Stimulated activated CD4-positive, alpha-beta T cell treated with anti-CD3 and anti-CD28 coated beads, Interleukin-1b, Interleukin-23, amount 100 ng/mL, for 1 hour (primary cell): ENCODE measurements at regions not wholly inside any gene's neighbourhood (a gene's known extent, or its start where the extent isn't known, plus 50 kb on each side); places are given as distances from the start of the nearest gene placed in this dataset.

Experiments
- DNase-seq, 2 donors: peaks; one replicate each; pipeline ENCODE4 v3.0.0-alpha.2; 2020; ENCODE audit warnings: low read depth in 2 of 2

- no peak for DNase-seq
Measured at GRCh38 chr7:130910949-130911944, 177.2 kb upstream of the KLF14 start.

DNA sequence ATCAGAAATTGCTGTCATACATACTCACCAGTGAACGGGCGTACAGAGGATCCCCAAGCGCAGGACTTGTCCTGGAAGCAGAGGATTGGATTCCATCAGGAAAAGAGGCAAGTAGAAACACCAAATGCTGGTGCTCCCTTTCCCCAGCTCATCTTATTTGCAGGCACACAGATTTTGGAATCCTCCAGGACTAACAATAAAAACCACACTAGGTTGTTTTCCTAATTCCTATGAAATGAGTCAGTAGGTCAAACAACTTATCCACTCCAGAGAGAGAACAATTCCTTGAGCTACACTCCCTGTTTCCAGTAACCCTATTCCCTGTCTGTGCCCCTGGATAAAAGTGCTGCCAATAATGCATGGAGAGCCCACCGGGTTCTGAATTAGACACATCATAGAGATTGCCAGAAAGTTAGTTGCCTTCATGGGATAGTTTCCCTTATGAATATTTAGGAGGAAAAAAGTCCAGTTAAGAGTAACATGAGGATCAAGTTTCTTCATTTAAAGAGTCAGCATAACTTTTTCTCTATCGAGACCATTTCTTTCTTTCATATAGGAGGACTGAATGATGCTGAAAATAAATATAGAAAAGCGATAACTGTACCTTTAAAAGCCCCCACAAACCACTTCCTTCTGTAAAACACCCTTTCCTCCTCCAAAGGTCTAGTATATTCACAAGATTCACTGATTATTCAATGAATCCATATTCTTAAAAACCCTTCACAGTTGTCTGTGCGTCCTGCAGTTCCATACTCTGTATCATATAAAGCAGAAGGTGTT is 178.3 kb upstream of the KLF14 start:
- no peak for DNase-seq

DNA sequence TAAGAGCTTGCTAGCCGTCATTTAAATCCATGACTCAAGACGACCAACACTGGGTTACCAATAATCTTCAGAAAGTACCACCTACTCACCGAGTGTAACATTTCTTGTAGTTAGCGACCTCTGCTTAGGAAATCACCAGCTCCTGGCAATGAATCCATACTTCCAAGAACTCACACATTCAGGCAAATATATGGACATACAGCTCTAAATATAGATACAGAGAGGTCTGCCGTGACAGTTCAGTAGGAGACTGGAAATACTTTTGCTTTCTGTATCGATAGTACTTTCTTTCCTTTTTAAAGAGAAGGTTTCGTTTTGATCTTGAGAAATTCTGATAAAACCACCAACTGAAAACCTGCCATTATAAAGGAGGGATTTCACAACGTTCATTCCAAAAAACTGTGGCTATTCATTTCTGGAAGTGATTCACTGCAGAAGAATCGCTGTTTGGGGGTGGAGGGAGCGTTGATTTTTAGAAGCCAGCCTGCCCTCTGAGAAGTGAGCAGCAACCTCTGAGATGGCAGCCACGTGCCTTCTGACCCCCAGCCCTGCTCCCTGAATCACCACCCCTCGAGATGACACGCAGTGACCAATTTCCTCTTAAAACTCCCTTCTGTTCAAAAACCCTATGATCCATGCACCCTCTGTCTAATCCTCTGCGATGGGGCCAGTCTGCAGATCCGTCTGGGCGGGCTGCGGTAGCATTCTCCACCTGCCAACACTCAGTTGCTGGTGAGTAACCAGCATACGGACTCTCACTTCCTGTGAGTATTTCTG is 179.0 kb upstream of the KLF14 start:
- peak; percentile 52 to 55 for DNase-seq

- no peak for DNase-seq
Measured at GRCh38 chr7:130913639-130914553, 179.9 kb upstream of the KLF14 start.

DNA sequence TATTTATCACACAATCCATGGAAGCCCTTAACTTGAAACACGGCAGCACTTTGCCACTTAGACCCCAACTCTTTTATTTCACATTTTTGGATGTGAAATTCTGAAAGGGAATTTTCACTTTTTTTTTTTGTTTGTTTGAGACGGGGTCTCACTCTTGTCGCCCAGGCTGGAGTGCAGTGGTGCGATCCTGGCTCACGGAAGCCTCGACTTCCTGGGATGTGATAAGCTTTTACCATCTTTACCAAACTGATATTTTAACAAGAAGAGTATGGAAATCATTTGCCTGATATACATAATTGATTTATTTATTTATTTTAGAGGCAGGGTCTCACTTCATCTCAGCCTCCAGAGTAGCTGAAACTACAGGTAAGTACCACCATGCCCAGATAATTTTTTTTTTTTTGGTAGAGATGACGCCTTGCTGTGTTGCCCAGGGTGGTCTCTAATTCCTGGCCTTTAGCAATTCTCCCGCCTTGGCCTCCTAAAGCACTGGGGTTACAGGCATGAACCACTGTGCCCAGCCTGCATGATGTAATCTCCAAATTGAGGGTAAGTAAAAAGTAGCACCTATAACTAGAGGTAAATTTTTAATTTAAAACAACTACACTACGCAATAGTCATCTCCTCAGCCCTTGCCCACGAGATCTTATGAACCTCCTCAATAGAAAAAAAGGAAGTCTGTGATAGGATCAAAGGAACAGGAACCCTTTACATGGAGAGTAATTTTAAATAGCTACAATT is 180.7 kb upstream of the KLF14 start:
- DNase-seq = no peak

- no peak for DNase-seq
Measured at GRCh38 chr7:130917669-130918128, 183.7 kb upstream of the KLF14 start.

GRCh38 chr7:130918129-130919052 is 184.4 kb upstream of the KLF14 start:
- no peak for DNase-seq

DNA sequence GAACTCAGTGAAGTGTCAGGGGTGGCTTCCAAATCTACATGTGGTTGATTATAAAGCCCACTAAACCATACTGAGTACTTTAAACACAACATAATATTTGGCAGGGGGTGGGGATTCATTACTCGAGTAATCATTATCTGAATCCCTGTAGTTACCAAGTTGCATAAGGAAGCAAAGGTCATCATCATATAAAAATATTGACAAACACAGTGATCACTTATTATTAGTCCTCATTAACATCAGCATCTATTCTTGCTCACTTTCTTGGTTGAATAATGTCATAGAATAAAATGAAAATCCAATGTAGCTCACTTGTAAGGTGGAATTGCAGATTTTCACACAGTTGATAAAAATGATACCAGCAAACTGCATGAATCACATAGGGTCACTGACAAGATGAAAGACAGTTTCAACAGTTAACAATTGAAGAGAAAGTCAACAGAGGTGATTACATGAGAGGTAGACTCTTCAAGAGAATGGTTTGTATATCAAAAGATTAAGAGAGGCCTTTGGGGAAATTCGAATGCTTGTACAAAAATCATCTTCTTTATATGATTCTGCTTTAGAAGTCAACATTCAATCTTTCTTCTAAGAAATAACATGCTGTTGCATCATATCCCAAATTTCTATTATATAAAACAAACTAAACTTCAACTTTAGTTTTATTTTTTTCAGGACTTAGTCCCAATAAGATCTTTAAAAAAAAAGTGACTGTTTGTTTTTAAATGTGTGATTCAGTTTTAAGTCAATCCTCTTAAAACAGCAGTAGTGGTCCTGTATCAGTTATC is 185.5 kb upstream of the KLF14 start:
- no peak for DNase-seq

- DNase-seq = no peak
Measured at GRCh38 chr7:130920122-130920521, 186.1 kb upstream of the KLF14 start.

DNA sequence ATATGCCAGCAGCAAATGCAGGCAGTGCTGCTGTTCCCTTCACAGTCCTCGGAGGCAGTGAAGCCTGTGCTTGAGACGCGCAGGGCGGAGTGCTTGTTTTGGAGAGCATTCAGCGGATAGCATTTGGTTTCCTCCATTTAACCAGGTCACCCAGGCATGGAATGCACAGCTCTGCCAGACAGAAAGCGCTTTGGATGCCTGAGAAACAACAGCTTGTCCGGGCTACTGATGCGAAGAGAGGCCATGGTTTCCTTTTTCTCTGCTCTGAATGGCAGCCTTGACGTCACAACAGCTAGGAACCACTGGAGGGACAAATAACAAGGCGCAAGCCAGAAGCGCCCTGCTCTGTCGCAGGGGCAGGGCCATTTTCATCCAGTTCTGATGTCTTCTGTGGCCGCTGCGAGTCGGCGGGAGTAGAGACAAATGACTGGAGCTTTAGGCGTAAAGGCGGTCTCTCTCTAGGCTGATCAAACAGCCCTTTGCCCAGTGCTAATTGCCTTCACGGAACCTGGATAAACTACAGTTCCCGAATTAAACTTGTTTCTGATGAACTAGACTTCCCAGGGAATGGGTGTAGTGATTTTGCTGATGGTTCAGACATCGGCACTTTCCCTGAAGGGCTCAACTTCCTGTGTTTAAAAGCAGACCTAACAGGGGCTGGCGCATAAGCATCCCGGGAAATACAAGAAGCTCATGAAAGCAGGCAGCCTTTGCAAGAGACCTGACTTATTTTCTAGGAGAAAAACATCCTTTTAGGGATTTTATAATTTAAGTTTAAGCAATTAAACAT is 187.6 kb upstream of the KLF14 start:
- no peak for DNase-seq

DNA sequence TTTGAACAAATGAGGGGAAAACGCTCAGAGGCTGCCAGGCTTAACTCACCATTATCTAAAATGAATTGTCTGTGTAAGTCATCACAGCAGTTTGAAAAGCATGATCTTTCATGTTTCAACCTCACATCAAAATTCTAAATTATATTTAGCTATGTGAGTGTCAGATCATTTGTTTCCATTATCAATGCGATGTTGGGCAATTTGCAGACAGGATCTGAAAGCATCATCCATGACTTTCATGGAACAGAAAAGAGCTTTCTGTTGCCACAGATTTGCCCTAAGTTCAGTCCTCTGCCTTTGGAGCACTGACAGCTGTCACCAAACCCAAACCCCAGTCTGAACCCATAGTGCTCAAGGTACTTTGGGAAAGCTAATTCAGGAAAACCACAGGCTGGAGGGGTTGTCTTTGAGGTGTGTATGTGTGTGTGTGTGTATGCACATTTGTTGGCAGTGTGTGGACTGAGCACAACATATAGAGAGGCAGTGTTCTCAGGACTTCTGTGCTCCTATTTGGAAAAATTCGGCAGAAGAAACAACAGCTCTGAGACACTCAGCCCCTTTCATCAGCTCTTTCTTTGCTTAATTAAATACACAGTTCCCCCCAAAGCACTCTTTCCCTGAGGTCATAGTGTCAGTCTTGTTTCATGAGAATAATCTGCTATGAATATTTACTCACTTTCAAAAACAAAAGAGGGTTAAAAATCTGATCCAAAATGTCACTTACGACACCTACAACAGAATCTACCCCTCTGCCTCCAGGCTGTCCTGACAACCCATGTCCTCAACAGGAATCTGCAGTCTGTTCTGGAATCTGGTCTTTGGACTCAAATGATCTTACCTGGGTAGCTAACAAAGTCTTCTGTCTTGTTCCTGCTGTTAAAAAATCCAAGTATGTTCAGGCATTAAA is 188.5 kb upstream of the KLF14 start:
- no peak for DNase-seq

DNA sequence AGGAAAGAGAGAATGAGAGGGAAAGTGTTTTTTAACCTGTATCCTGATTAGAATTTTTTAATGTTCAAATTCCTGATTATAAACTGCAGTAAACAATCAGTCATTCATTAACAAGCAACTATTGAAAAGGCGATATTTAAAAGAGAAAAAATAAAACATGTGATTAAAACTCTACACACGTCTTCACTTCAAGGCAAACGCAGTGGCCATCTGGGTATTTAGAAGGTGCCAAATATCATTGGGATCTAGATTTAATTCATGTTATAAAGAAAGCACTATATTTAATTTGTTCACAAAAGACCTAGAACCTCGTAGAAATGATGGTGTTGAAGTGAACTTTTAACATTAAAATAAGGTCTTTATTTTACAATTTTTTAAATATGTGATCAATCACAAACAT is 189.4 kb upstream of the KLF14 start:
- no peak for DNase-seq

GRCh38 chr7:130923930-130924329 is 189.9 kb upstream of the KLF14 start:
- no peak for DNase-seq

GRCh38 chr7:130925136-130925794 is 191.3 kb upstream of the KLF14 start:
- DNase-seq = no peak

DNA sequence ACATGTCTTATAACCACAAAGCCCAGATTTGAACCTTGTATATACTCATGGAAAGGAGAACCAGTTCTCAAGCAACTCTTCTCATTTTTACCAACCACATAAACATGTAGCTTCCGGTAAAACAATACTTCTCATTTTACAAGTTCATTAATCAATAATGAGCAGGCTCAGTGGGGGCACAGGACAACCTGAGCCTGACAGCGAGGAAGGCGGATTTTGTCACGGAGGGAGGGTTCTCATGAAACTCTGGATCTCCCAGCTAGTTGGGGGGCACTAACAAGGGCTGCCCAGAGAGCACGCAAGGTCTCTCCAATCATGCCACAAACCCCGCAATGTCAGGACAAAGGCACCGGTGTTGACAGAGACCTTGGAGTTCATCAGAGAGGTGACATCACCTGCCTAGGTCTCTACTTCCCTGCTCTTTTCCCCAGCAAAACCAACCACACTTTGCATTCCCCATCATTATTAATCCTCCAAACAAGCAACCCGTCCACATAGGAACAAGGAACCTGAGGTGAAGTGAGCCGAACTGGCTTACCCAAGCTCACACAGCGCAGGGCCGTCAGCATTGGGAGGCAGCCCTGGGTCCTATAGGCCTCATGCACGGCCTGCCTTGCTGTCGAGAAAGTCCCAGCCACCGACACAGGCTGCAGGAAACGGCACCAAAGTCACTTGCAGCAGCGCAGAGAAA is 192.1 kb upstream of the KLF14 start:
- DNase-seq = no peak
